ENCODE measurements at regions not wholly inside any gene's neighbourhood (a gene's known extent, or its start where the extent isn't known, plus 50 kb on each side); places are given as distances from the start of the nearest gene placed in this dataset.
"Not testable (repeated sequence)": the region's sequence is repeated elsewhere in the genome, so short reads cannot be mapped to it uniquely, and the experiment has no call there.

DNA sequence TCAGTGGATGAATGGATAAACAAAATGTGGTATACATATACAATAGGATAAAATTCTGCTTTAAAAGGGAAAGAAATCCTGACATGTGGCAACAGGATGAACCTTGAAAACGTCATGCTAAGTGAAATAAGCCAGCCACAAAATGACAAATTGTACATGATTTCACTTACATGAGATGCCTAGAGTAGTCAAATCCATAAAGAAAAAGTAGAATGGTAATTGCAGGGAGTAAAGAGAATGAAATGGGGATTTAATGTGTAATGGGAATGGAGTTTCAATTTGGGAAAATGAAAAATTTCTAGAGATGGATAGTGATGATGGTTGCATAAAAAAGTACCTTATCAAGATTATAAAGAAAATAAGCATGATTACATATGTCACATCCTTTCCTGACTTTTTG is 1489.2 kb upstream of the C9orf72 start:
- DNase-seq, result no peak

DNA sequence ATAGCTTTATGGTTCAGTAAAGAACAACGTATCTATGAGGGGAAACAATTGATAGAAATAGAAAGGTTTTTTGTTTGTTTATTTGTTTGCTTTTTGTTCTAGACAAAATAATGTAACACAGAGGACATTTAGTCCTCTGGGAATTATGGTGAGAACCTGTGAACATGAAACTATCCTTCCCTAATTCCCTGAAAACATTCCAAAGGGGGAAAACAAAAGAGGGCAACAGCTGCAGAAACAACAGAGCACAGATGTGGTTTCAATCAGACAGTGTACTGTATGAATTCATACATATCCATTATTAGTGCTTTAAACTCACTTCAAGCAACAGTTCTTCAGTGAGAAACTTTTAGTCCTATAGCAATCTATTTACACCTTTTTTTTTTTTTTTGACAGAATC is 1489.8 kb upstream of the C9orf72 start:
- no peak for DNase-seq

DNA sequence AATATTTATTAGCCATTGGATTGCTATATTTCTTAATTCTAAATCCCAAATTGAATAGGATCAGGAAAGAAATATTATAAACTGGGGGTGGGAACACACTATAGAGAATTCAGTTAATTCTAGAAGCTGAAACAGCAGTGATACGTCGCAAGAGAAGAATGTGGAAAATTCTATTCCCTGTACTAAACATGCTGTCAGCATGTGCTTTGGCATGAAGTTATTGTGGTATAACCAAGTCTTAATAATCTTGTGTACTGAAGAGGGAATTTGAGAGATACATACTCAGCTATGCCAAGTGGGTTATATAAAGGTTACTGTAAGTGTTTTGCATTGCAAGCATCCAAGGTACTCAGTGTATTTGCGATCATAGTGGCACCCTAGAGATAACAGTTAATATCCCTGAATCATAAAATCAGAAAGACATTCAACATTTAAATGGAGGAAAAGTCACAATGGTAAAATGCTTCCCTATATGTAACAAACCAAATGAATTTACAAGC is 1492.9 kb upstream of the C9orf72 start:
- no peak for DNase-seq

DNA sequence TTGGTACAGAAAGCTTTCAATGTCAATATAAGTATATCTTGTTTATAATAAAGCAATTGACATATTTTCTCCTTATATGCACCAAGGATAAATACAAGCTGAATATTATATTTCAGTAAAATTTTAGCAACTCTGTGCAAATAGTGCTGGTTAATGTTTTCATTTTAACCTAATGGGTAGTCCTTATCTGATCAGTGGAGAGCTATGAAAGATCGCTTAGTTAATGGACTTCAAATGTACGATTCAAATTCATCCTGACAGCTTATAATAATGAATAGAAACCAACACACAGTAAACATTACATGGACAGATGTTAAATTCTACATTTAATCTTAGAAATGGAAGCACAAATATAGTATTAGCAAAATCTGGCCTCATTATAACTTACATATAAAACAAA is 1495.2 kb upstream of the C9orf72 start:
- DNase-seq, result no peak

DNA sequence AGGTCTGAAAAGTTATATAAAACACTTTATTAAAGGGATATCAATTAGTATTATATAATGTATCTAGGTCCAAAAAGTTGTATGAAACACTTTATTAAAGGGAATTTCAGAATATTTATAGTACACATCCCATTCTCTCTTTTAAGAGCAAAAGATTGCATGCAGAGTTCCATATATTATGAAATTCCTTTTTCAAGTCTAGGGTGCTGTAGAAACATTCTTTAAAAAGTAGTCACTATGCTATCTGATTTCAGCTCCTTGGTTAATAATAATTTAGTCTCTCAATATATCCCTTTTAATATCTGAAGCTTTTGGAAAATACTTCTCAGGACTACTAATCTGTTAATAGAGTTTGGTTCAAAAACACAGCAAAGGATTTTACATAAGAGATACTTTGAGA is 1496.1 kb upstream of the C9orf72 start:
- DNase-seq, result no peak

DNA sequence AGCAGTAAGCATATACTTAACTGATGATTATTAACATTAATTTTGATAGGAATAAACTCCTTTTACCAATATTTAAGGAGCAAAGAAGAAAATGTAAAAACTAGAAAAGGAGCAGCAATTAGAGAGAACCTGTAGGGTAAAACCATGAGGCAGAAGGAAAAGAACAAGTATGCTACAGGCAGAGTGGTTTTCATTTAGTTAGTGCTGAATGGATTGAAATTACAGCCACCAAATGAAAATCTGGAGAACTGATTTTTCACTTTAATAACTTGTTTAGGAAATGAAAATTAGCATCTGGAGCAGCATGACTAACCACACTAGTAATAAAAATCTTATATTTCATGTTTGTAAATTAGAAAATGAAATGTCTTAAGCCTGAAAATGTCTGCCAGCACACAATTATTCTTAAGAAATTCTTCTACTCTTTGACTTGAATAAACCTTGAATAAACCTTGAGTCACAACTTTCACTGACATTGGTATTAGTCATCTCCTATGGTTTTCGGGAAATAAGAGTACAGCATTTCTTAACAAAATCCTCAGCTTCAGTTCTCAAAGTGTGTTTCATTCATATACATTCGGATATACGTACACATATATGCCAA is 1504.9 kb upstream of the C9orf72 start:
- DNase-seq, result no peak

DNA sequence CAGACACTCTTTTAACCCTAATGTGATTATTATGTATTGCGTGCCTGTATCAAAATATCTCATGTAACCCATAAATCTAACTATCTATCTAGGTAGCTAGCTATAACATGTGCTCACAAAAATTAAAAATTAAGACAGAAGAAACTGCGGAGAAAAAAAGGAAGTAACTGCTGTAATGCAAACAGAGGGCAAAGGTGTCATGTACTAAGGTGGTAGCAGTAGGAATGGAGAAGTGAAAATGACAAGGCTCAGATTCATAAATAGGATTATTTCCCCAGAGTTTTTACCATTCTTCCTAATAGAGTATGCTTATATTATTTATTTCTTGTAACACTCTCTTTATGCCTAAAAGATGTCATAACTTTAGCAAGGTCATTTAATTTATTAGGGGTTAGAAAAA is 1527.5 kb upstream of the C9orf72 start:
- no peak for DNase-seq

DNA sequence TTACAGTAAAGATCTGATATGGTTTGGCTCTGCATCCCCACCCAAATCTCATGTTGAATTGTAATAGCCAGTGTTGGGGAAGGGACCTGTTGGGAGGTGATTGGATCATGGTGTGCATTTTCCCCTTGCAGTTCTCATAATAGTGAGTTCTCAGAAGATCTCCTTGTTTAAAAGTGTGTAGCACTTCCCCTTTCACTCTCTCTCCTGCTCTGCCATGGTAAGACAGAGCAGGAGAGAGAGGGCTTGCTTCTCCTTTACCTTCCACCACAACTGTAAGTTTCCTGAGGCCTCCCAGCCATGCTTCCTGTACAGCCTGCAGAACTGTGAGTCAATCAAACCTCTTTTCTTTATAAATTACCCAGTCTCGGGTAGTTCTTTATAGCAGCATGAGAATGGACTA is 1530.9 kb upstream of the C9orf72 start:
- DNase-seq, result not testable (repeated sequence)

DNA sequence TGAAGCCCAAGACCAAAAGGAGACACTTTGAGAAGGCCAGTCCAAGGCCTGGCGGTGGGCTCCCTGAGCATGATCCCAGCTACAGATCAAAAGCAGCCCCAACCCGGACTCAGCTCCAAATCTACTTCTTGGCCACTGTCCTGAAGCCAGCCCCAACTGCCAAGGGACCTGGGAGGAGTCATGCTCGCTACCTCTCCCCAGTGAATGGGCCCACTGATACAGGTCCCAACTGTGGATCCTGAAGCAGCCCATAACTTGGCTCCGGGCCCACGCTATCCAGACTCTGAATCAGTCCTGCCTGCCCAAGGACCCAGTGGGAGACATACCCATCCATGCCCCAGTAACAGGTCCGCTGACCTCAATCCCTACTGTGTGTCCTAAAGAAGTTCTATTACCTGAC is 1545.3 kb upstream of the C9orf72 start:
- DNase-seq, result no peak

DNA sequence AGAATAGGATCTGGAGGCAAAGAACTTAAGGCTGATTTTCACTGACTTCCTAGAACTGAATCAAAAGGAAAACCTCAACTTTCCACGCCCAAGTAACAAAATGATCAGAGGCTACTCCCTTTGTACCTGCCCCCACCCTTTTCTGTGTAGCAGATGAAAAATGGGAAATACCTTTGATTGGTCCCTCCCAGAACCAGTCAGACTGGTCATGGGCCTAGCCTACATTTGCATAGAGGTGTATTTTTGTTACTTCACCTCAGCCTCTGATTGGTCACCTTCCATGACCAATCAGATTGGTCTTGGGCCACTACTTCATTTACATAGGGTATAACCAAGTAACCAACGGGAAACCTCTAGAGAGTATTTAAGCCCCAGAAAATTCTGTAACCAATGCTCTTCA is 1553.5 kb upstream of the C9orf72 start:
- DNase-seq, result no peak

DNA sequence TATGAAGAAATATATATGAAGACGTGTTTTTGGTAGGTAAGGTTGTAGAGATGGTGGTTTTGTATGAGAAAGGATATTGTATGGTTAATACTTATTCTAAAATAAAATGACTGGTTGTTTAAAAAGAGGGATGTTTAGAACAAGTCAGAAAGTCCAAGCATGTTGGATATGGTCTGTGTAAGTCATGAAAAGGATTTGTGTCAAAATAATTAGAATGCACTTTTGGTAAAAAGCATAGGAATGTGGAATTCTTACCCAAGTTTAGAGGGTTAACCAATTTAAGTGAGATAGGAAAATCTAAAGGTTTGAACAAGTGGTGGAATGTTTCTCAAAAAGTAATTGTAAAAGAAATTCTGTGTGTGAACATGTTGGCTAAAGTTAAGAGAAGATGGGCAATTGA is 1556.5 kb upstream of the C9orf72 start:
- no peak for DNase-seq

DNA sequence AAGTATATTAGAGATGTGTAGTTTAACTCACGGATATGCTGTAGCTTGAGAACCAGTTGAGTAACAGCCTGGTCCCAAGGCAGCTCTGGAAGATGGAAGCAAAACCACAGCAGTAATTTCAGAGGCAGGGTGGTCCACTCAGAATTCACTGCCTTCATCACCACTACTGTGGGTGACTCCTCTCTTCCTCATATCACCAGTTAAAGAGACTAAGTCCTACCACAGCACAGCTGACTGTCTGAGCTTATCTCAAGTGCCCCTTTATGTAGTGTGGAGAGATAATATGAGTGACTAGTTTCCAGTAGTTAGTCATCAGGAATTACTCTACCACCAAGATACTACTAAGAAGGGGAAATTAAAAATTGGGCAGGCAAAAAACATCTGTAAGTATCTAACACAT is 1571.2 kb upstream of the C9orf72 start:
- no peak for DNase-seq

DNA sequence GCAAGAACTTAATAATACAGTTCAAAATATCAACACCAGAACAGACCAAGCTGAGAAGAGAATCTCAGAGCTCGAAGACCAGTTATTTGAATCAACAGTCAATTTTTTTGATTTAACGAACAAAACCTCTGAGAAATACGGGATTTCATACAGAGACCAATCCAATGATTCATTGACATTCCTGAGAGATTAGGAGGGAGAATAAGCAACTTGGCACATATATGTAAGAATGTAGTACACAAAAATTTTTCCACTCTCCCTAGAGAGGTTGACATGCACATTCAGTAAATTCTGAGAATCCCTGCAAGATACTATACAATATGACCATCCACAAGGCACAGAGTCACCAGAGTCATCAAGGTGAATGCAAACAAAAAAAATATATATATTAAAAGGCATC is 1577.3 kb upstream of the C9orf72 start:
- no peak for DNase-seq

DNA sequence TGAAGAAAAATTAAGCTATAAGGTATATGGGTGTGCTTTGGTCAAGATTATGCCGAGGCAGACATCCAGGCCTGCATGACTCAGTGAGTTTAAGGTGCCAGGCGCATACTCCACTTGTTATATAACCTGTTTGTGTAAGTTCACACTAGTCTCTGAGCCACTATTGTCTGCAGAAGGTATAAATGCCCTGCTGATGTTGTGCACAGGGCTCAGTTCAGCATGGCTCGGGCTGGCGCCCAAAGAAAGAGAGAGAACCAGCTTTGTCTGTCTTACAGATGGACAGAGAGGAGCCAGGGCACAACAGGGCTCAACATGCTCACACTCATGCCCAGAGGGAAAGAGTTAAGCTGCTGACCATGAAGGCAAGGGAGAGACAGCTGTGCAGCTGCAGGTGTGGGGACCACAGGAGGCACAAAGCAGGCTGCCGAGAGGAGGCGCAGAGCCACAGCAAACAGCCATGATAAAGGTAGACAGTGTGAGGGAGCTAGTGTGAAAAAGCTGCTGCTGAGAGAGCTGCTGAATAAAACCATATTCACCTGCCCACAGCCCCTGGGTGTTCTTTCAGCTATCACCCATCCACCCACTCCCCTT is 1587.6 kb upstream of the C9orf72 start:
- DNase-seq, result no peak

DNA sequence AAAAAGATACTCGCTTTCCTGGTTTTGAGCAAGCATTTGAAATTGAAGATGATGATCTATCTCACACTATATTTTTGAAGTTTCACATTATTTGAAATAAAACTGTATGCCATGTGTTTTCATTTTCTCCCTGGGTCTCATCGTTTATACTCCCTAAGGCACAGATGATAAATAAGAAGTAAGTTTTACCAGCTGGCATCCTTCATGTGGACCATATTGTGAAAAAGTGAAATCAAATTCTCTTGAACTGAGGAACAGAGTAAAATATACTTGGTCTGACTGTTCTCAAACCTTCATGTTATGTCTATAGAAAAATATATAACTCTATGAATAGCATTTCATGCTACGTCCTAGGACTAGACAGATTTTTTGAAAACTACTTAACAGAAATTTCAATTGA is 1600.9 kb upstream of the C9orf72 start:
- DNase-seq, result no peak

DNA sequence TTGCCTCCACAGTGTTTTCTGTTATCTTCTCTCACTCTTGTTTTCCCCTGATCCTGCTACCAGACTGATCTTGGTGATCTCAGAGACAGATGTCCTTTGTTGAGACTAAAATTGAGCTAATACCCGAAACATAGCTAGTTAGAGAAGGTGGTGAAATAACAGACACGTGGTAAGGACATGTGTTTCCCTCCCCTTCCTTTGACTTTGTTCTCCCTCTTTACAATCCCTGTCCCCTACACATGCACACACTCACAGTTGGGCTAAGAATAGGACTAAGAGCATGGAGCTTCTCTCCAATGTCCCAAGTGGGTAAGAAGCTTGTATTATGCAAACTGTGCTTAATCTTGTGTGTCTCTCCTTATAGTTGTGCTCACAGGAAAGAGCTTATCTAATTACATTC is 1603.0 kb upstream of the C9orf72 start:
- no peak for DNase-seq

DNA sequence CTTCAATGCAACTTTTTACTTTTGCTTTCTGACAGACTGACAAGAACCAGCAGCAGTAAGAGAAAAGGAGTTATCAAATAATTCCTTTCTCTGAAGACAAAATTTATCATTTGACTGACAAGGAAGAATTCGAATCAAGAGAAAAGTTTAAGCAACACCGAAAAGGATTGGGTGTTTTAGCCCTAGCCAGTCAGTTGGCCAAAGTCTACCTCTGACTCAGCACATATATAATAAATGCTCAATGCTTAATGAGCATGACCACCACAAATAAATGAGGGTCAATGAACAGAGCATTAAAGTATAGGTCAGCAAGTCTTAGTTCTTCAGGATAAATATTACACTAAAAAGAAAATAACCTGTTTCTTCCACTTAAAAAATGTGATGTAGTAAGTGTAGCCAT is 1603.5 kb upstream of the C9orf72 start:
- no peak for DNase-seq

DNA sequence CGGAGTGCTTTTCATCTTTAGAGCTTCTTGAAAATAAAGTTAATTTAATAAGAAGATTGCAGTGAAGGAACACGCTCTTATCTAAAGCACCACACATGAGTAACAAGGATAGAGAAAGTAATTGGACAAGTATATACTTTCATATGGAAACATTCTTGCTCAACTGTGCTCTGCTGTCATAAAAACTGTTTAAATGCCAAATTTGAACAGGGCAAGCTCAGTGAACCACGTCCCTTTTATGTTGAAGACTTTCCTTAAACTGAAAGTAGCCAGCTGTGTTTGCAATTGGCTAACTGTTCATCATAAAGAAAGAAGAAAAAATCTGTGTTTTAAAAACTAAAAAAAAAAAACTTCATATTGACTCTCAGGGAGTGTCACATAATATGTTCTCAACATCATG is 1610.7 kb upstream of the C9orf72 start:
- no peak for DNase-seq

DNA sequence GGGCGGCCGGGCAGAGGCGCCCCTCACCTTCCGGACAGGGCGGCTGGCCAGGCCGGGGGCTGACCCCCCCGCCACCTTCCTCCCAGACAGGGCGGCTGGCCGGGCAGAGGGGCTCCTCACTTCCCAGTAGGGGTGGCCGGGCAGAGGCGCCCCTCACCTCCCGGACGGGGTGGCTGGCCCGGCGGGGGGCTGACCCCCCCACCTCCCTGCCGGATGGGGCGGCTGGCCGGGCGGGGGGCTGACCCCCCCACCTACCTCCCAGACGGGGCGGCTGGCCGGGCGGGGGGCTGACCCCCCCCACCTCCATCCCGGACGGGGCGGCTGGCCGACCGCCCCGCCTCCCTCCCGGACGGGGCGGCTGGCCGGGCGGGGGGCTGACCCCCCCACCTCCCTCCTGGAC is 1615.5 kb upstream of the C9orf72 start:
- DNase-seq, result not testable (repeated sequence)

DNA sequence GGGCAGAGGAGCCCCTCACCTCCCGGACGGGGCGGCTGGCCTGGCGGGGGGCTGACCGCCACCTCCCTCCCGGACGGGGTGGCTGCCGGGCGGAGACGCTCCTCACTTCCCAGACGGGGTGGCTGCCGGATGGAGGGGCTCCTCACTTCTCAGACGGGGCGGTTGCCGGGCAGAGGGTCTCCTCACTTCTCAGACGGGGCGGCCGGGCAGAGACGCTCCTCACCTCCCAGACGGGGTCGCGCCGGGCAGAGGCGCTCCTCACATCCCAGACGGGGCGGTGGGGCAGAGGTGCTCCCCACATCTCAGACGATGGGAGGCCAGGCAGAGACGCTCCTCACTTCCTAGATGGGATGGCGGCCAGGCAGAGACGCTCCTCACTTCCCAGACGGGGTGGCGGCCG is 1615.9 kb upstream of the C9orf72 start:
- not testable (repeated sequence) for DNase-seq

DNA sequence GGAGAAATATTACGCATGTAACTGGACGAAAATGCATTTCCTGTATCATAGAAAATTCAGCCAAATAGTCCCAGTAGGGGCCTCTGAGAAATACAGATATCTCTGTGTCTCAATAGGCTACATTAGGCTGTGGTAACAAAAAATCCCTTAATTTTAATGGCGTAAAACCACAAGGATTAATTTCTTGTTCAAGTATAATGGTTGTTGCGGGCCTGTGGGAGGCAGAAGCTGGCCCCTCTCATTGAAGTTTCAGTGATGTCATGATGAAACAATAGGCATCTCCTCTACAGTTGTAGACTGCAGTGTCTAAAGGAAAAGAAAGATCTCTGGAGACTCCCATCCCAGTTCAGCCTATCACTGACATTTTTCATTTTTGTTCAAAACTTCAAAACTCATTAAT is 1625.6 kb upstream of the C9orf72 start:
- DNase-seq, result no peak

DNA sequence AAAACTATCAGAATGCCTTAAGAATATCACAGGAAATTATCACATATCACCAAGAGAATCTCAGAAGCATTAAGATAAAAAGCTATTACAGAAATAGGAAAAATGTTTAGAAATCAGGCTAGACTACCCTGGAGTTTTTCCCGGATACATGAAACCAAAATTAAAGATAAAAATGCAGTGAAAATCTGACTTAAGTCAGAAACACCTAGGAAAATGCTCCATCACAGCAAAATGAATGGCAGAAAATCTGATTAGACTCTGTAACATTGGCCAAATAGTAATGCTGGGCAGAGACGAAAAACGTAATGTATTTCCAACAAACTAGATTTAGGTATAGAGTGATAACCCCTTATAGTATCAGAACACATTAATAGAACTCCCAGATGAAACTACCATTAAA is 1626.7 kb upstream of the C9orf72 start:
- no peak for DNase-seq

DNA sequence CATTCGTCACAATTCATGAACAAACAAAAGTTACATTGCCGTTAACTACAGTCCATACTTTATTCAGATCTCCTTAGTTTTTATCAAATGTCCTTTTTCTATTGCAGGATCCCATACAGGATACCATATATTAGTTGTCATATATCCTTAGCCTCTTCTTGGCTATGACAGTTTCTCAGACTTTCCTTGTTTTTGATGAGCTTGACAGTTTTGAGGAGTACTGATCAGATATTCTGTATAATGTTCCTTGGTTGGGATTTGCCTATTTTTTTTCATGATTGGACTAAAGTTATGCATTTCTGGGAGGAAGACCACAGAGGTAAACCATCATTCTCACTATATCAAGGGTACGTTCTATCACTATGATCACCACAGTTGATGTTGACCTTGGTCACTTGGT is 1627.4 kb upstream of the C9orf72 start:
- no peak for DNase-seq

DNA sequence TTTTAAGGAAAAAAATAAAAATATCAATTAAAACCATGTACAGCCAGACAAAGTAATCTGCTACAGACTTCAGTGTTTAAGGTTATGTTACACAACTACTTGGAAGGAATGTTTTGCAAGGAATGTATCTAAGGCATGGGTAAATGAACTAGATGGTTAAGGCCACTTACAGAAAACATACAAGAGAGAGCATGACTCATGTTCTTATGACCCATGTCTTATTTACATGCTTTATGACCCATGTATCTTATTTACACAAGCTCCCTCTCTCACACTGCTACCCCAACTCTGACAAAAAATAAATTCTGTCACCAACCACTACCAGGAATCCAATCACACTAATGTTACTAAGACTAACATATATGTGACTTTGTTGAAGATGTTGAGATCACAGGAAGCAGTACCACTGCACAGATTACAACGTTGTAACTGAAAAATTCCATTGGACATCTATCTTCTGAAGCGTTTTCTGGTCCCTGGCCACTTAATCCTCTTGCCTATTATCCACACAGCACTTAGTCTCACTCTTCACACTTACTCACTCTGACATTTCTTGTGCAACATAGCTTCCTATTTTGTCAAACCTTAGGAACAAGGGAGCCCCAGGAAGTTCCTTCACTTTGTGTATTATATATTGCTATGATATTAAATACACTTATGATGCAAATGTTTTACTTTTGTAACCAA is 1630.1 kb upstream of the C9orf72 start:
- DNase-seq, result no peak

DNA sequence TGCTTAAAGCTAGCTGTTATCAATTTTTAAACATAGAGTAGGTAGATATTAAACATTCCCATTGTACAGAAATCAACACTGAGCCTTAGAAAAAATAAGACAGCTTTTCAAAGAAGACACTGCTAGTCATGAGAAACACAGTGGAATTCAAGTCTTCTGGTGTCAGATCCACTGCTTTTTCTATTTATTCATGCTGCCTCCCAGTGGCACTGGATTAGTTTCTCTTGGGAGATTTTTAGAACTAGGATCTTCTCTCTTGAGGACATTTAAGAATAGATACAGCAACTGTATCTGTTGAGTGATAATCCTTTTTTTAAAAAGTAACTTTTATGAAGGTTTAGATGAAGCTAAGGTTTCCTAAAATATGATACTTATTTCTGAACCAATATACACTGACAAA is 1635.4 kb upstream of the C9orf72 start:
- DNase-seq, result no peak

Measured in activated CD8-positive, alpha-beta memory T cell treated with anti-CD3 and anti-CD28 coated beads for 24 hours (primary cell).